ENCODE measurements at regions not wholly inside any gene's neighbourhood (a gene's known extent, or its start where the extent isn't known, plus 50 kb on each side); places are given as distances from the start of the nearest gene placed in this dataset.

GRCh38 chr18:60292186-60292585 lies 80.4 kb downstream of the MC4R start (continued):
- TF ChIP-seq ZBTB43 (CRISPR knock-in tag; conservative IDR thresholded peaks at IDR 0.05), result no peak
- TF ChIP-seq RFX3 (CRISPR knock-in tag; IDR thresholded peaks at IDR 0.05), result no peak

DNA sequence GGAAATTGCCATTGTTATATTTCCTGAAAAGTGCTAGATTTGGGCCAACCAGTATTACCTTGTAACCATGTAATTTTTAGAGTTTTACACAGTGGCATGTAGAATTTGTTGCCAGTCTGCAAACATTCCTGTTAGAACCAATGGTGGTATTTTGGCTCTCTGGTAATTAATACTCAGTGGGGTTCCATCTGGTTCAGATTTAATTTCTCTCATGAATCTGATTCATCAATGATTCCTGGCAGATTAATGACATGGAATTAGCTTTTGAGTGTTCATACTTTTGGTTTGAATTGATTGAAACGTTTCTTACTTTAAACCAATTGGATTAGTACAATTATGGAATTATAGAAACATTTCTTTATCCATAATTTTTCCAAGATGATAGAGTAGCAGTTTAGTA lies 93.2 kb downstream of the MC4R start:
- CTCF ChIA-PET (ENCODE audit: low intra/inter-chr PET ratio, low total read pairs), result no interaction called here
- Histone ChIP-seq H3K27me3 (ENCODE audit: control insufficient read depth in 1 of 2, insufficient read depth in 2 of 2, low read length in 2 of 2) (no peaks in the 10 kb centered on the region), H3K4me1 (ENCODE audit: insufficient read depth, low read length) (no peaks in the 10 kb centered on the region), H4K20me1 (ENCODE audit: insufficient read depth, low read length) (no peaks in the 10 kb centered on the region), H3K36me3 (replicated peaks in 1 of 2; ENCODE audit: control insufficient read depth in 1 of 2, insufficient read depth in 2 of 2, low read length in 2 of 2) (no peaks in the 10 kb centered on the region), H3K9me3 (ENCODE audit: low read length) (no peaks in the 10 kb centered on the region), H3K4me2 (ENCODE audit: low read depth, low read length) (no peak overlapping the region), H3K79me2 (ENCODE audit: insufficient read depth, low read length) (no peaks in the 10 kb centered on the region), H3K9ac (ENCODE audit: insufficient read depth, low read depth, low read length) (no peak overlapping the region), H3K27ac (ENCODE audit: extremely low read length, insufficient read depth, low read length) (no peak overlapping the region), H3K4me3 (replicated peaks in 1 of 3; ENCODE audit: insufficient read depth in 1 of 3, low read depth in 2 of 3, low read length in 3 of 3) (no peak overlapping the region), H2AFZ (ENCODE audit: low read length) (no peak overlapping the region)
- no peak for ATAC-seq
- no peak for FAIRE-seq
- BruUV-seq (replicated peaks), result no TSS peak
- POLR2A ChIA-PET, result no interaction called here
- intact Hi-C loops (cut with micrococcal nuclease; ENCODE audit: unreplicated experiment) (no loop called here), in situ Hi-C loops (cut with HindIII; ENCODE audit: extremely low pct_ligation_motif_present, low pct_unique_long_range_greater_than_20kb) (no loop called here)
- DNase-seq (ENCODE audit: low spot score), result no peak
- WGBS (ENCODE audit: low lambda C conversion rate), result 0% methylated on average over 1 of the region's 1 CpG
- TF ChIP-seq ZNF138 (CRISPR knock-in tag; IDR thresholded peaks at IDR 0.05; ENCODE audit: low read depth) (no peak), ZNF713 (CRISPR knock-in tag; IDR thresholded peaks at IDR 0.05) (no peak), TFE3 (CRISPR knock-in tag; IDR thresholded peaks at IDR 0.05) (no peak), MIXL1 (CRISPR knock-in tag; IDR thresholded peaks at IDR 0.05) (no peak), IKZF4 (CRISPR knock-in tag; IDR thresholded peaks at IDR 0.05; ENCODE audit: borderline replicate concordance, low read depth, not compliant biosample characterization) (no peak), THYN1 (CRISPR knock-in tag; IDR thresholded peaks at IDR 0.05; ENCODE audit: borderline replicate concordance, low read depth) (no peak), CBFB (CRISPR knock-in tag; IDR thresholded peaks at IDR 0.05) (no peak), ZNF256 (CRISPR knock-in tag; conservative IDR thresholded peaks at IDR 0.05) (no peak), HES4 (CRISPR knock-in tag; IDR thresholded peaks at IDR 0.05; ENCODE audit: borderline replicate concordance) (no peak), MNT (IDR thresholded peaks at IDR 0.05) (no peak), HIVEP1 (CRISPR knock-in tag; IDR thresholded peaks at IDR 0.05) (no peak), PLRG1 (conservative IDR thresholded peaks at IDR 0.05) (no peak), ZNF224 (CRISPR knock-in tag; IDR thresholded peaks at IDR 0.05) (no peak), ZSCAN21 (CRISPR knock-in tag; IDR thresholded peaks at IDR 0.05; ENCODE audit: borderline replicate concordance) (no peak)
